T follicular helper cell (primary cell): ENCODE measurements at regions not wholly inside any gene's neighbourhood (a gene's known extent, or its start where the extent isn't known, plus 50 kb on each side); places are given as distances from the start of the nearest gene placed in this dataset.
A peak's percentile ranks its signal among the peaks of the same experiment; 100 is the strongest.

ENCODE experiments used
- DNase-seq: peaks from one replicate; pipeline ENCODE4 v3.0.0-alpha.2; 2020; ENCODE audit warnings: low read depth

DNA sequence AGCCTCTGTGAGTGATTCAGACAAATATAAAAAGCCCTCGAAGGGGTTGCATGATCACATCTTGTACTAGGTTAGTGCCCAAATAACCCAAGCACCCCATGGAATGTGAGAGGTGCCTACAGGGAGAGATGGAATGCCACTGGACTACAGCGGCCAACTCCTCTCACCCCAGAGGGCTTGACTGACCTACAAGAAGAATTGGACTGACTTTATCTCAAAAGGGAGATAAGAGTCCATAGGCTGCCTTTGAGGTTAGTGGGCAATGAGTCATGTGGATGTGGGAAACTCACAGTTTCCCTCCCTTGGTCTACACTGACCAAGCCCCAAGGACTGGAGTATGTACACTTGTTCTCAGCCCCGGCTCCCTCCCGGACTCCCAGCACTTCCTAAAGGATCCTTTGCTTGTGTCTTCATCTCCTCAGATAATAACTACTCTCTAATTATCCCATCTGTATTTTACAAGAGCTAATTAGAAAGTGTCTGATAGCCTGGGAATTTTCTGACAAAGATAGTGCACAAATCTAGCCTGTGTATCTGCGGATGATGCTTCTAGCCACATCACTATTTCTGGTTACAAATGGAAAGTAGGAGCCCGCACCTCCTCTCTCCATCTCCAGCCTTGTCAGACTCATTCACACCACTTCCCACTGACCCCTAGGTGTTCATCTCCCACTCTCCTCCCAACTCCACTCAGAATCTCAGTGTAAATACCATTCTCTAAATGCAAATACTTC lies 547.8 kb upstream of the TBL1XR1 start:
- DNase-seq: no peak

DNA sequence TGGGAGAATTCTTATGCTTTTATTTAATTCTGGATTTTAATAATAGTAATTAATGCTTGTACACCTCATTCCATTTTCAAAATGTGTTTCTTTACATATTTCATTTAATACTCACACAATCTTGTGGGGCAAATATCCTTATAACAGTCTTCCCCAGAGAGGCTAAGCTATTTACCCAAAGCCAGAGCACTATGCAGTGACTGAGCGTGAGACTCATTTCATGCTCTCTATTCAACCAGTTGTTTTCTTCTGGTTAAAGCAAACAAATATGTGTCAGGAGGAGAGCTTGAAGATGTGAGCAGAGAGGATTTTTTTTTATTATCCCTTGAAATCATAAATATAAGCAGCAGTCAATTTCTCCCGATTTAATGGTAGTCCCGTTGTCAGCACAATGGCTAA lies 548.3 kb upstream of the TBL1XR1 start:
- no peak for DNase-seq

DNA sequence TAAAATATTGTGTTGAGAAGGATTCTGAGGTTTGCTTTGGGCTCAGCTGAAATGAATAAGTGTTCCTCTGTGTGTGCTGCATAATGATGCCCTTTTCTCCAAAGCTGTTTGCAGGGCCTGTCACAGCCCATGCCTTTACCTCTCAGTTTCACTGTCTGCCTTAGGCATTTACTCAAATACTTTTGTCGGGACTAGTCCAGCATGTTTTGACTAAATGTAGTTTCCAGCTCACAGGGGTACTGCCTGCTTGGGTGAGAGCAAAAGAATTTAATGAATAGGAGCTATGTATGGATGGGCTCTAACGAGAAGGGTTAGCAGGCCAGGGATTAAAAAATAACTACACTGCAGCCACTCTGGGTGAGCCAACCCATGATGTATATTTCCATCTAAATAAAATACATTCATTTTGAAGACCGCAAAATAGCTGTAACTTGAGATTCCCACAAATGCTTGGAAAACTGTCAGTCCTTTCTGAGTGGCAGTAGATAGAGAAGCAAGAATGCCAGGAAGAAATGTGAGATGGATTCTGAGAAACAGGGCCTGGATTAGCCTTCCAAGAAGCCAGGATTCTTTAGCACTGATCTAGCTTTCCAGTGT lies 549.2 kb upstream of the TBL1XR1 start:
- no peak for DNase-seq

DNA sequence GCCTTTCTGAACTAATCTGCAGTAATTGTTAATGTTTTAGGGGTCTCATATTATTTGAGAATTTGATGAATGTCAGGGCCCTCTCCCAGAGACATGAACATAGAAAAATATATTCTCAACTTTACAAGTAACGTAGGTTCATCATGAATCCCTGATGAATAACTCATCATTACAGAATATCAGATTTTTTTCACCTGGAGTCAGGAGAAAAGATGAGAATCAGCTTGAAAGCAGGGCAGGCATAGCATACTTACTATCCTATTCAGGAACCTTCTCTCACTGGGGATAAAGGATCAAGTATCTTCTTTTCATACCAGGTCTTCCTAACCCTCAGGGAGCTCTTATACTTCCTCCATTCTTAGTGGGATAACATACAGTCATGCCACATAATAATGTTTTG lies 552.6 kb upstream of the TBL1XR1 start:
- no peak for DNase-seq

DNA sequence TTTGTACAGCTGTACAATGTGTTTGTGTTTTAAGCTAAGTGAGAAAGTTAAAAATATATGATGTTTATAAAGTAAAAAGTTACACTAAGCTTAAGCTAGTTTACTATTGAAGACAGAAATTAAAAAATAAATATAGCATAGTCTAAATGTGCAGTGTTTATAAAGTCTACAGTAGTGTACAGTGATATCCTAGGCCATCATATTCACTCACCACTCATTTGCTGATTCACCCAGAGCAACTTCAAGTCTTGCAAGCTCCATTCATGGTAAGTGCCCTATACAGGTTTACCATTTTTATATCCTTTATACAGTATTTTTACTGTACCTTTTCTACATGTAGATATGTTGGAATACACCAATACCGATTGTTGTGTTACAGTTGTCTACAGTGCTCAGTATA lies 553.2 kb upstream of the TBL1XR1 start:
- no peak for DNase-seq

DNA sequence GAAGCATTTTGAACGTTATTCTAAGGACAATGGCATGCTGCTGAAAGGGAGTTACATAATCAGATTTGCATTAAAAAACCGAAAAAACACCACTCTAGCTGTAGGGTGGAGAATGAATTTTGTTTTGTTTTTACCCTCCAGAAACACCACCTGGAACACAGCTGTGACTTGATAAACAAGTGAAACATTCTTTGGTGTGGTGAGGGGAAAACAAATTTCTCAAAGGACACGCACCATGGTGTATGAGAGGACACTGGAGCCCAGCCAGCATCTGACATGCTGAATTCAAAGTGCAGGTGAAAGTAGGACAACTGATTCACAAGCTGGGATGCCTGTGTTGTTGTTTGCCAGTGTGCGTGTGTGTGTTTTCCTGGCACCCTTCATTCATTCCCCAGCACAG lies 554.5 kb upstream of the TBL1XR1 start:
- DNase-seq: no peak

DNA sequence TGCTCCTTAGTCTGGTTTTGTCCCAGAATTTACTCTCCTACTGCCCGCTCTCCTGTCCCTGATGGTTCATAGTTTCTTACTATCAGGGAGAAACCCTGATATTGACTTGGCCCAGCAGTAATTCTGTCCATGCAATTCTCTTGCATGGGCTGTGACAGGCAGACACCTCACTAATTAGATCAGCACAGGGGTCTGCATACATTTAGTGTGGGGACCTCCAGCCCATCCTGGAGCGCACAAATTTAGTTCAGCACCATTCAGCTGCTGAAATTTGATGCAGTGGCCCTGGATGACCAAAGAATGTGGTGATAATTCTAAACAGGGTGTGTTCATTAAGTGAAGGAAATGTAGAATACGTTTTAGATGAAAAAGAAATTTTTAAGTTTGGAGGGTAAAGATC lies 555.5 kb upstream of the TBL1XR1 start:
- no peak for DNase-seq

DNA sequence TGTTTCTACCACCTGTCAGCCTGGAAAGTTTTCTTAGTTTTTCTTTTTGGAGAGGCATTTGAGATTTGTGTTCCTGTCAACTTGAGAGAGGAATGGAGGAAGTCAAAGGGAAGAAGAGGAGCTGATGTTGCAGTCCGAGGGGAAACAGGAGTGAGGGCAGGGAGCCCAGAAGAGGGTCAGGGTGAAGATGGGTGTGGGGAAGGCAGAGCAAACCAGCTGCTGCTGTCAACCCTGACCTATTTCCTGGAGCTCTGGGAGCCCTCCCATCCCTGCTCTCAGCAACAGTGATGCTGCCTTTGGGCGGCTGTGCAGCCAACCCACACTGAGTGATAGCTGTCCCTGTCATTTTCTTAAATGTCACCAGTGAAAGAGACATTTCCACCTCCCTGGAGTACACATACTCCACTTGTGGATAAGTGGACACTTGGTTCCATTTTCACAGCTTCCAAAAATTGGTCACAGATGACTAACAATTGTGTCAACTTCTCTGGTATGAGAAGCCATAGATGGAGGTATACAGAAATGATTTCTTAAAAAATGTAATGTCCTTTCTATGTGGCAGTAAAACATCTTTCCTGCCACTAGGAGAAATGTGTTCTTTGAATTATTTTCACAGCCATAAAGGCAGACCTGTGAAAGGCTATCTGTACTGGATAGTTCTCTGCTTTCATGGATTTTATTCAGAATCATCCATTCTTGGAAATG lies 556.3 kb upstream of the TBL1XR1 start:
- DNase-seq: no peak

- no peak for DNase-seq
Observed at GRCh38 chr3:177754508-177754921, 557.2 kb upstream of the TBL1XR1 start.

- no peak for DNase-seq
Observed at GRCh38 chr3:177758126-177758525, 560.8 kb upstream of the TBL1XR1 start.

GRCh38 chr3:177760803-177761202 lies 563.5 kb upstream of the TBL1XR1 start:
- DNase-seq: no peak

GRCh38 chr3:177764377-177764912 lies 567.2 kb upstream of the TBL1XR1 start:
- DNase-seq: no peak

- no peak for DNase-seq
Observed at GRCh38 chr3:177764933-177765332, 567.7 kb upstream of the TBL1XR1 start.

GRCh38 chr3:177770383-177771230 lies 573.3 kb upstream of the TBL1XR1 start:
- DNase-seq: no peak

DNA sequence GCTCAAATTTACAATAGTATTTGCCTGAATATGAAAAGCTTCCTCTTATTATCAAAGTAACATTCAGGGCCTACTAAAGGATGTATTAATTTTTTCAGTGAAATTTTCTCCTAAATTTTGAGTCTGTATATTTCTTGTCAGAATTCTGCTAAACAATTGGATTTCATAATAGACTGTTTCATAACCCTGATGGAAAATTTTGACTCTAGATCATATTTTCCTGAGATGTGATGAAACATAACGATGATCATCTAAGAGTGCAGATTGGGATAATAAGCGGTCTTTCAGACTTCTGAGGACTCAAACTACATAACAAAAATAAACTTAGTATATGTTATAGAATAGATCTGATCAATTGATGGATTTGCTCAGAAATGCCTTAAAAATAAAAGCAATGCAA lies 574.5 kb upstream of the TBL1XR1 start:
- no peak for DNase-seq

DNA sequence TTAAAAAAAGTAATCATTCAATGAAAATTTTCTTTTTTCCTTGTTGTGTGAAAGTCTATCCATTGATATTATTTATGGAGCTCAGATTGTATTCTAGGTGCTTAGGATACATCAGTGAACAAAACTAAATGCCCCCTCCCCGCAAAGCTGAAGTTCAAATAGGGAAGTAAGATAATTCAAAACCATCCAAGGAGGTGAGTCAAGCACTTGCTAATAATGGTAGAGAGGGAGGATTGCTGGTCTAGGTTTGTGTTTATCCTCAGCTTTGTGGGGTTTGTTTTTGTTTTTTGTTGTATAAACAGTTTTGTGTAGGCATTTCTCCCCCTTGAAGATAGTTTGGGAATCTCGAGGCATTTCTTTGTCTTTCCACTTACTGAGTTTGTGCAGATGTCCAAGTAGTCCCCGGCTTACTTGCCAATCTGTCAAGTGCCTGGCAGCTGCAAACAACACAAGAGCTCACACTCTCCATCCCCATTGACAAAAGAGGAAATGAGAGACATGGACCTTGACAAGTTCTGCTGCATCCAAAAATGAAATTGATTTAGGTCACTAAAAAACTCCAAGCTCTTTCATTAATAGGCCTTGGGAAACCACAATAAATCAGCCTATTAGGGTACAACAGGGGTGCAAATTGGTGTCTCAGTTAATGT lies 575.8 kb upstream of the TBL1XR1 start:
- no peak for DNase-seq

GRCh38 chr3:177773717-177774116 lies 576.4 kb upstream of the TBL1XR1 start:
- no peak for DNase-seq

DNA sequence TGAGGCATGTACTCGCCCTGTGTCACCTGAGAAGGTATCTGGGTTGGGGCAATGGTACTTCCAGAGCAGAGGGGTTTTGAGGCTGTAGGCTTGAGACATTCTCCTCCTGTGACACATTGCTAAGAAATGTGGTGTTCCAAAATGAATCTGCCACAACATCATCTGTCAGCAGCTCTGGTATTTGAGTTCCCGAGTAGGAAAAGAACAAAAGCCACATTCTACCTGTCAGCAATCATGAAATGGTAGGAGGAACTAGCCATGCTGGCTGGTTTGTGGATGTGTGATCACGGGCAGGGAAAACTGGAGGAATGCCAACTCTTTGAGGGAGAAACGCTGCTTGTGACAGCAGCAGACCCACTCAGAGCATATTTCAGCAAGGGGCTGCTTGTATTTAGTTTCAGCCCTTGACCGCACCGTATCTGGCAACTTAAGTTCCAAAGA lies 579.4 kb upstream of the TBL1XR1 start:
- DNase-seq: no peak

DNA sequence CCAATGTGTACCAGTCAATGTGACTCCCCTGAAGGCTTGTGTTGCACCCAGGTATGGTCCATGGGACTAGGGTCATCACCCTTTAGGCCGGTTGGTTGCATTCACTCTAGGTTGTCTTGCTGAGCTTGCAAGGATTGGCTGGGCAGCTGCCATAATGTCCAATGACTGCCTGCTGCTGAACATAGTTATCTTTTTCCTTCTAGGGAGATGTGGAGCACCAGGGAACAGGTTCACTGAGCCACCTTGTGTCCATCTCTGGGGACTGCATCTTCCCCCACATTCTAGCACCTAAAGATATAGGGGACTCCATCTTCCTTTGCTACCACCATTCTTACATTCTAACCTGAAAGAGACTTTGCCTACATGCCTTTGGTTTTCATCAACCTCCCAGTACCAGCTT lies 580.4 kb upstream of the TBL1XR1 start:
- DNase-seq: peak; percentile 7

DNA sequence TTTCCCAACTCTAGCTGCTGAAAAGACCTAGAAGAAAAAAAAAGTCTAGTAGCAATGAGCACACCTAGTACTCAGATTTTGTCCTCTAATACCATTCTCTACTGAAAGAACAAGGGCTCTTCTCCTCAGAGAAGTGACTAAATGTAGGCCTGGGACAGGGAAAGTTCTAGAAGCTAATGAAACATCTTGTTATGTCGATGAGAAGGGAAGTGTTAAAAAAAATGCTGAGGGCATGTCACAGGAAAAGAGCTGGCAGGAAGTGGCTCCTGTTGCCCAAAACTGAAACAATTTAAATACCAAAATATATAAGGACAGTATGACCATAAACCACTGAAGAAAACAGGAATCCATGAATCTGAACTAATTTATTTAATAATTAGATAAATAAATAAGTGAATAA lies 581.4 kb upstream of the TBL1XR1 start:
- no peak for DNase-seq

DNA sequence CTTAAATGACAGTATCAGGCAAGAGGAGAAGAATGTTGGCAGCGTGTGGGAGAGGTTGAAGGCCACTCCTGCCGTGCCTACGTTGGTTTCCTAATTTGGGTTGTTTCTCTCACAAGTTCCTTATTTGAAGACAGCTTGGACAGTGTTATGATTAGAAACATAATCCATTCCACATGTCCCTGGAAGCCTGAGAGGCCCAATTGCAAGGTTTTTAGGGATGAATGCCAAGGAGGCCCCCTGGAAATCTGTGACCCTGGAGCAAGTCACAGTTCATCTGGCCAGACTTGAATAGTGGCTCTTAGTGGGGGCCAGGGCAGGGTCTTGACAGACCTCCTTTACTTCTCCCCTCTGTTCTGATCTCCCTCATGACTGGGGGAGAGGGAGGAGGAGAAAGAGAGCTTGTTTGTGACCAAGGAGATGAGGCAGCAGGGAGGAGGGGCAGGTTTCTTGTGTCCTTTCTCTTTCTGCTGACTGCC lies 584.4 kb upstream of the TBL1XR1 start:
- no peak for DNase-seq
